ENCODE measurements at regions not wholly inside any gene's neighbourhood (a gene's known extent, or its start where the extent isn't known, plus 50 kb on each side); places are given as distances from the start of the nearest gene placed in this dataset.

GRCh38 chr2:209321076-209321475, 102.8 kb upstream of the MAP2 start:
- Histone ChIP-seq H4K20me1 (ENCODE audit: insufficient read depth, poor library complexity, severe bottlenecking) (no peaks in the 10 kb centered on the region), H3K9me3 (ENCODE audit: low read depth) (no peaks in the 10 kb centered on the region), H3K4me3 (no peak overlapping the region), H3K27ac (no peak overlapping the region), H3K79me2 (no peaks in the 10 kb centered on the region), H3K36me3 (replicated peaks; ENCODE audit: insufficient read depth, low read depth) (no peaks in the 10 kb centered on the region), H3K4me2 (no peak overlapping the region), H3K4me1 (ENCODE audit: insufficient read depth) (no peaks in the 10 kb centered on the region), H2AFZ (no peak overlapping the region), H3K9me2 (replicated peaks; ENCODE audit: insufficient read depth) (no peaks in the 10 kb centered on the region), H3K27me3 (no peaks in the 10 kb centered on the region)
- 37% methylated on average over 3 of the region's 3 CpGs for WGBS (ENCODE audit: low lambda C conversion rate, missing lambda C conversion rate)
- TF ChIP-seq EZH2 (IDR thresholded peaks at IDR 0.05; ENCODE audit: borderline replicate concordance) (no peak), CTCF (IDR thresholded peaks at IDR 0.05; ENCODE audit: poor library complexity) (no peak), EZH2phosphoT487 (IDR thresholded peaks at IDR 0.05; ENCODE audit: low read depth, severe bottlenecking, unreplicated experiment) (no peak)
- peak; percentile 15 for DNase-seq (ENCODE audit: low spot score)

- 96% methylated on average over 3 of the region's 3 CpGs for WGBS (ENCODE audit: low lambda C conversion rate, missing lambda C conversion rate)
- no peaks in the 10 kb centered on the region for H3K9me3 ChIP-seq (ENCODE audit: low read depth)
- H4K20me1 ChIP-seq (ENCODE audit: insufficient read depth, poor library complexity, severe bottlenecking) = no peaks in the 10 kb centered on the region
- no peak overlapping the region for H3K4me2 ChIP-seq
- no peaks in the 10 kb centered on the region for H3K4me1 ChIP-seq (ENCODE audit: insufficient read depth)
- no peak overlapping the region for H3K4me3 ChIP-seq
- no peak overlapping the region for H3K27ac ChIP-seq
- no peak overlapping the region for H2AFZ ChIP-seq
- DNase-seq (ENCODE audit: low spot score) = no peak
- no peaks in the 10 kb centered on the region for H3K9me2 ChIP-seq (replicated peaks; ENCODE audit: insufficient read depth)
- H3K36me3 ChIP-seq (replicated peaks; ENCODE audit: insufficient read depth, low read depth) = no peaks in the 10 kb centered on the region
- H3K27me3 ChIP-seq = no peaks in the 10 kb centered on the region
- TF ChIP-seq EZH2 (IDR thresholded peaks at IDR 0.05; ENCODE audit: borderline replicate concordance) (no peak), CTCF (IDR thresholded peaks at IDR 0.05; ENCODE audit: poor library complexity) (no peak), EZH2phosphoT487 (IDR thresholded peaks at IDR 0.05; ENCODE audit: low read depth, severe bottlenecking, unreplicated experiment) (no peak)
- H3K79me2 ChIP-seq = no peaks in the 10 kb centered on the region
Observed at GRCh38 chr2:209321581-209321980, 102.3 kb upstream of the MAP2 start.

GRCh38 chr2:209322041-209322440, 101.8 kb upstream of the MAP2 start:
- Histone ChIP-seq H3K9me3 (ENCODE audit: low read depth) (no peaks in the 10 kb centered on the region), H3K4me3 (no peak overlapping the region), H3K27me3 (no peaks in the 10 kb centered on the region), H2AFZ (no peak overlapping the region), H4K20me1 (ENCODE audit: insufficient read depth, poor library complexity, severe bottlenecking) (no peaks in the 10 kb centered on the region), H3K4me2 (no peak overlapping the region), H3K9me2 (replicated peaks; ENCODE audit: insufficient read depth) (no peaks in the 10 kb centered on the region), H3K36me3 (replicated peaks; ENCODE audit: insufficient read depth, low read depth) (no peaks in the 10 kb centered on the region), H3K4me1 (ENCODE audit: insufficient read depth) (no peaks in the 10 kb centered on the region), H3K27ac (no peak overlapping the region), H3K79me2 (no peaks in the 10 kb centered on the region)
- 81% methylated on average over 1 of the region's 1 CpG for WGBS (ENCODE audit: low lambda C conversion rate, missing lambda C conversion rate)
- no peak for DNase-seq (ENCODE audit: low spot score)
- TF ChIP-seq EZH2 (IDR thresholded peaks at IDR 0.05; ENCODE audit: borderline replicate concordance) = no peak
- peak; percentile 42 for TF ChIP-seq CTCF (IDR thresholded peaks at IDR 0.05; ENCODE audit: poor library complexity)
- no peak for TF ChIP-seq EZH2phosphoT487 (IDR thresholded peaks at IDR 0.05; ENCODE audit: low read depth, severe bottlenecking, unreplicated experiment)
